ENCODE measurements at regions not wholly inside any gene's neighbourhood (a gene's known extent, or its start where the extent isn't known, plus 50 kb on each side); places are given as distances from the start of the nearest gene placed in this dataset.

- Histone ChIP-seq H3K9me3 (ENCODE audit: control insufficient read depth in 1 of 2, low read length in 2 of 2) (no peaks in the 10 kb centered on the region), H3K36me3 (ENCODE audit: control insufficient read depth in 1 of 2, insufficient read depth in 2 of 2, low read length in 2 of 2) (no peaks in the 10 kb centered on the region), H3K27ac (ENCODE audit: low read length) (no peak overlapping the region), H3K4me3 (ENCODE audit: low read depth in 1 of 2, low read length in 2 of 2) (no peak overlapping the region), H3K27me3 (ENCODE audit: low read depth, low read length) (no peaks in the 10 kb centered on the region), H3K4me1 (ENCODE audit: control insufficient read depth in 1 of 2, insufficient read depth in 2 of 2, low read length in 2 of 2) (no peaks in the 10 kb centered on the region)
Measured at GRCh38 chr7:153430931-153431330, 621.3 kb upstream of the DPP6 start.

- H3K27me3 ChIP-seq (ENCODE audit: low read depth, low read length), result no peaks in the 10 kb centered on the region
- no peak overlapping the region for H3K4me3 ChIP-seq (ENCODE audit: low read depth in 1 of 2, low read length in 2 of 2)
- no peak overlapping the region for H3K27ac ChIP-seq (ENCODE audit: low read length)
- no peaks in the 10 kb centered on the region for H3K9me3 ChIP-seq (ENCODE audit: control insufficient read depth in 1 of 2, low read length in 2 of 2)
- no peaks in the 10 kb centered on the region for H3K36me3 ChIP-seq (ENCODE audit: control insufficient read depth in 1 of 2, insufficient read depth in 2 of 2, low read length in 2 of 2)
- H3K4me1 ChIP-seq (ENCODE audit: control insufficient read depth in 1 of 2, insufficient read depth in 2 of 2, low read length in 2 of 2), result no peaks in the 10 kb centered on the region
Measured at GRCh38 chr7:153432063-153432462, 620.1 kb upstream of the DPP6 start.

GRCh38 chr7:153433223-153433622 lies 619.0 kb upstream of the DPP6 start:
- no peaks in the 10 kb centered on the region for H3K36me3 ChIP-seq (ENCODE audit: control insufficient read depth in 1 of 2, insufficient read depth in 2 of 2, low read length in 2 of 2)
- H3K27ac ChIP-seq (ENCODE audit: low read length), result no peak overlapping the region
- H3K4me3 ChIP-seq (ENCODE audit: low read depth in 1 of 2, low read length in 2 of 2), result no peak overlapping the region
- no peaks in the 10 kb centered on the region for H3K9me3 ChIP-seq (ENCODE audit: control insufficient read depth in 1 of 2, low read length in 2 of 2)
- no peaks in the 10 kb centered on the region for H3K27me3 ChIP-seq (ENCODE audit: low read depth, low read length)
- no peaks in the 10 kb centered on the region for H3K4me1 ChIP-seq (ENCODE audit: control insufficient read depth in 1 of 2, insufficient read depth in 2 of 2, low read length in 2 of 2)

GRCh38 chr7:153440715-153441114 lies 611.5 kb upstream of the DPP6 start:
- Histone ChIP-seq H3K4me1 (ENCODE audit: control insufficient read depth in 1 of 2, insufficient read depth in 2 of 2, low read length in 2 of 2) (peaks cover 0 to 9% of the 10 kb centered on the region in 2 donors), H3K36me3 (ENCODE audit: control insufficient read depth in 1 of 2, insufficient read depth in 2 of 2, low read length in 2 of 2) (no peaks in the 10 kb centered on the region), H3K4me3 (ENCODE audit: low read depth in 1 of 2, low read length in 2 of 2) (no peak overlapping the region), H3K9me3 (ENCODE audit: control insufficient read depth in 1 of 2, low read length in 2 of 2) (no peaks in the 10 kb centered on the region), H3K27me3 (ENCODE audit: low read depth, low read length) (no peaks in the 10 kb centered on the region), H3K27ac (ENCODE audit: low read length) (no peak overlapping the region)

GRCh38 chr7:153443032-153443701 lies 609.0 kb upstream of the DPP6 start:
- Histone ChIP-seq H3K27me3 (ENCODE audit: low read depth, low read length) (no peaks in the 10 kb centered on the region), H3K36me3 (ENCODE audit: control insufficient read depth in 1 of 2, insufficient read depth in 2 of 2, low read length in 2 of 2) (no peaks in the 10 kb centered on the region), H3K4me1 (ENCODE audit: control insufficient read depth in 1 of 2, insufficient read depth in 2 of 2, low read length in 2 of 2) (peaks cover 0 to 9% of the 10 kb centered on the region in 2 donors), H3K27ac (ENCODE audit: low read length) (no peak overlapping the region), H3K9me3 (ENCODE audit: control insufficient read depth in 1 of 2, low read length in 2 of 2) (no peaks in the 10 kb centered on the region), H3K4me3 (ENCODE audit: low read depth in 1 of 2, low read length in 2 of 2) (no peak overlapping the region)

GRCh38 chr7:153444641-153445040 lies 607.6 kb upstream of the DPP6 start:
- Histone ChIP-seq H3K4me1 (ENCODE audit: control insufficient read depth in 1 of 2, insufficient read depth in 2 of 2, low read length in 2 of 2) (peaks cover 0 to 9% of the 10 kb centered on the region in 2 donors), H3K9me3 (ENCODE audit: control insufficient read depth in 1 of 2, low read length in 2 of 2) (no peaks in the 10 kb centered on the region), H3K4me3 (ENCODE audit: low read depth in 1 of 2, low read length in 2 of 2) (no peak overlapping the region), H3K36me3 (ENCODE audit: control insufficient read depth in 1 of 2, insufficient read depth in 2 of 2, low read length in 2 of 2) (no peaks in the 10 kb centered on the region), H3K27me3 (ENCODE audit: low read depth, low read length) (no peaks in the 10 kb centered on the region), H3K27ac (ENCODE audit: low read length) (no peak overlapping the region)

GRCh38 chr7:153445641-153446040 lies 606.6 kb upstream of the DPP6 start:
- no peak overlapping the region for H3K27ac ChIP-seq (ENCODE audit: low read length)
- H3K36me3 ChIP-seq (ENCODE audit: control insufficient read depth in 1 of 2, insufficient read depth in 2 of 2, low read length in 2 of 2), result no peaks in the 10 kb centered on the region
- no peaks in the 10 kb centered on the region for H3K27me3 ChIP-seq (ENCODE audit: low read depth, low read length)
- no peaks in the 10 kb centered on the region for H3K9me3 ChIP-seq (ENCODE audit: control insufficient read depth in 1 of 2, low read length in 2 of 2)
- no peak overlapping the region for H3K4me3 ChIP-seq (ENCODE audit: low read depth in 1 of 2, low read length in 2 of 2)
- H3K4me1 ChIP-seq (ENCODE audit: control insufficient read depth in 1 of 2, insufficient read depth in 2 of 2, low read length in 2 of 2), result peaks cover 0 to 9% of the 10 kb centered on the region in 2 donors

- Histone ChIP-seq H3K4me1 (ENCODE audit: control insufficient read depth in 1 of 2, insufficient read depth in 2 of 2, low read length in 2 of 2) (peaks cover 0 to 9% of the 10 kb centered on the region in 2 donors), H3K27ac (ENCODE audit: low read length) (no peak overlapping the region), H3K9me3 (ENCODE audit: control insufficient read depth in 1 of 2, low read length in 2 of 2) (no peaks in the 10 kb centered on the region), H3K27me3 (ENCODE audit: low read depth, low read length) (no peaks in the 10 kb centered on the region), H3K36me3 (ENCODE audit: control insufficient read depth in 1 of 2, insufficient read depth in 2 of 2, low read length in 2 of 2) (no peaks in the 10 kb centered on the region), H3K4me3 (ENCODE audit: low read depth in 1 of 2, low read length in 2 of 2) (no peak overlapping the region)
Measured at GRCh38 chr7:153446490-153446889, 605.7 kb upstream of the DPP6 start.

GRCh38 chr7:153447011-153447410 lies 605.2 kb upstream of the DPP6 start:
- Histone ChIP-seq H3K27me3 (ENCODE audit: low read depth, low read length) (no peaks in the 10 kb centered on the region), H3K4me1 (ENCODE audit: control insufficient read depth in 1 of 2, insufficient read depth in 2 of 2, low read length in 2 of 2) (peaks cover 0 to 9% of the 10 kb centered on the region in 2 donors), H3K4me3 (ENCODE audit: low read depth in 1 of 2, low read length in 2 of 2) (no peak overlapping the region), H3K27ac (ENCODE audit: low read length) (no peak overlapping the region), H3K36me3 (ENCODE audit: control insufficient read depth in 1 of 2, insufficient read depth in 2 of 2, low read length in 2 of 2) (no peaks in the 10 kb centered on the region), H3K9me3 (ENCODE audit: control insufficient read depth in 1 of 2, low read length in 2 of 2) (no peaks in the 10 kb centered on the region)

- H3K9me3 ChIP-seq (ENCODE audit: control insufficient read depth in 1 of 2, low read length in 2 of 2), result no peaks in the 10 kb centered on the region
- H3K27me3 ChIP-seq (ENCODE audit: low read depth, low read length), result no peaks in the 10 kb centered on the region
- H3K4me1 ChIP-seq (ENCODE audit: control insufficient read depth in 1 of 2, insufficient read depth in 2 of 2, low read length in 2 of 2), result no peaks in the 10 kb centered on the region
- no peak overlapping the region for H3K27ac ChIP-seq (ENCODE audit: low read length)
- H3K4me3 ChIP-seq (ENCODE audit: low read depth in 1 of 2, low read length in 2 of 2), result no peak overlapping the region
- no peaks in the 10 kb centered on the region for H3K36me3 ChIP-seq (ENCODE audit: control insufficient read depth in 1 of 2, insufficient read depth in 2 of 2, low read length in 2 of 2)
Measured at GRCh38 chr7:153452661-153453060, 599.5 kb upstream of the DPP6 start.

- Histone ChIP-seq H3K27me3 (ENCODE audit: low read depth, low read length) (no peaks in the 10 kb centered on the region), H3K9me3 (ENCODE audit: control insufficient read depth in 1 of 2, low read length in 2 of 2) (no peaks in the 10 kb centered on the region), H3K4me1 (ENCODE audit: control insufficient read depth in 1 of 2, insufficient read depth in 2 of 2, low read length in 2 of 2) (no peaks in the 10 kb centered on the region), H3K36me3 (ENCODE audit: control insufficient read depth in 1 of 2, insufficient read depth in 2 of 2, low read length in 2 of 2) (no peaks in the 10 kb centered on the region), H3K27ac (ENCODE audit: low read length) (no peak overlapping the region), H3K4me3 (ENCODE audit: low read depth in 1 of 2, low read length in 2 of 2) (no peak overlapping the region)
Measured at GRCh38 chr7:153454306-153454705, 597.9 kb upstream of the DPP6 start.

GRCh38 chr7:153457746-153458145 lies 594.5 kb upstream of the DPP6 start:
- no peak overlapping the region for H3K27ac ChIP-seq (ENCODE audit: low read length)
- H3K4me3 ChIP-seq (ENCODE audit: low read depth in 1 of 2, low read length in 2 of 2), result no peak overlapping the region
- no peaks in the 10 kb centered on the region for H3K4me1 ChIP-seq (ENCODE audit: control insufficient read depth in 1 of 2, insufficient read depth in 2 of 2, low read length in 2 of 2)
- no peaks in the 10 kb centered on the region for H3K36me3 ChIP-seq (ENCODE audit: control insufficient read depth in 1 of 2, insufficient read depth in 2 of 2, low read length in 2 of 2)
- peaks cover 0 to 6% of the 10 kb centered on the region in 2 donors for H3K9me3 ChIP-seq (ENCODE audit: control insufficient read depth in 1 of 2, low read length in 2 of 2)
- H3K27me3 ChIP-seq (ENCODE audit: low read depth, low read length), result no peaks in the 10 kb centered on the region

Data from muscle layer of duodenum (tissue), 2 donors.